Dermis blood vessel endothelial cell (primary cell): ENCODE measurements at regions not wholly inside any gene's neighbourhood (a gene's known extent, or its start where the extent isn't known, plus 50 kb on each side); places are given as distances from the start of the nearest gene placed in this dataset.
"Not testable (repeated sequence)": the region's sequence is repeated elsewhere in the genome, so short reads cannot be mapped to it uniquely, and the experiment has no call there.

Experiments used
- DNase-seq: peaks from one replicate; pipeline ENCODE4 v3.0.0; 2010

- no peak for DNase-seq
Measured at GRCh38 chr13:80744147-80744914, 403.4 kb upstream of the SPRY2 start.

- DNase-seq = peak; percentile 42
Measured at GRCh38 chr13:80742033-80742432, 401.1 kb upstream of the SPRY2 start.

DNA sequence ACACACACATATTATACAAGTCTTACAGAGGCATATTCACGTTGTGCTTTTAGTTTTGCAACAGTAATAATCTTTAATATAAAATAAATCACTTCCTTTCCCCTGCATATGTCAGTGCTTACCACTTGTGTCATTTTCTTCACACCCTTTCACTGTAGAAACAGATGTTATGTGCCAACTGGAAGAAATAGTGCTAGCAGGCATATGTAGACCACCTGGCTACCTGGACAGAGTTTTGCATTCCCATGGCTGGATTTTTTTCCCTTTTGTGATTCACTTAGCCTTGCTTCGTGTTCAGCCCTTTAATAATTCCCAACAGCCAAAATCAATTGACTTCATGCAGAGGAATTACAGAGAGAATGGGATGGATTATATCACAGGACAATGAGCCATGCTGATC lies 399.1 kb upstream of the SPRY2 start:
- DNase-seq = no peak

DNA sequence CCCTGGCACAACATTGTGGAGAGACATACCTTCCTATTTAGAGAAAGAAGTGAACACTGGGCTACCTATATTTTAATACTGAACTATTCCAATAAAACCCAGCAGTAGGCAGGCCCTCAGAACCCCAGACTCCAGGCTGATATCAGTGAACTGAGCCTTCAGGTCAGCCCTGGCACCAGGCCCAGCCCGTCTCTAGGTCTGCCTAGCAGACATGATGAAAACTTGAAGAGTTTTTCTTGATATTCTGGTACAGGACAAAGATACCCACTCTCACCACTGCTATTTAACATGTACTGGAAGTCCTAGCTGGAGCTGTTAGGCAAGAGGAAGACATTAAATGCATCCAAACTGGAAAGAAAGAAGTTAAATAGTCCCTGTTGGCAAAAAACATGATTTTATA lies 396.6 kb upstream of the SPRY2 start:
- no peak for DNase-seq

GRCh38 chr13:80727321-80727975 lies 386.5 kb upstream of the SPRY2 start:
- no peak for DNase-seq

- no peak for DNase-seq
Measured at GRCh38 chr13:80726868-80727267, 385.9 kb upstream of the SPRY2 start.

- DNase-seq = no peak
Measured at GRCh38 chr13:80721689-80722088, 380.8 kb upstream of the SPRY2 start.

DNA sequence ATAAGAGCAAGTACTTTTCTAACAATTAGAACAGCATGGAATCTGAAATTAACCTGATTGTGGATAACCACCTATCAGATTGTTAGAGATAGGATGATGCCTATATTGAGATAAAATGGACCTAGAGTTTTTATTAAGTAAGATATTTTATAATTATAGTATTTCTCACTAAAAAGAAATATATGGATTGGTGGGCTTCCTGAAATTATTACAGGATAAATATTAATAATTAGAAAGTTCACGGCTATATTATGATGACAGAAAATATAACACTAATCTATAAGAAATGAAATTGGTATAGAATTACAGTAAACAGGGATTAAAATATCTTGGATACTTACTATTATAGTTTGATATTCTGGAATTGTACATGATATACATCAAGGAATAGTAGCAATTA lies 378.0 kb upstream of the SPRY2 start:
- DNase-seq = no peak

DNA sequence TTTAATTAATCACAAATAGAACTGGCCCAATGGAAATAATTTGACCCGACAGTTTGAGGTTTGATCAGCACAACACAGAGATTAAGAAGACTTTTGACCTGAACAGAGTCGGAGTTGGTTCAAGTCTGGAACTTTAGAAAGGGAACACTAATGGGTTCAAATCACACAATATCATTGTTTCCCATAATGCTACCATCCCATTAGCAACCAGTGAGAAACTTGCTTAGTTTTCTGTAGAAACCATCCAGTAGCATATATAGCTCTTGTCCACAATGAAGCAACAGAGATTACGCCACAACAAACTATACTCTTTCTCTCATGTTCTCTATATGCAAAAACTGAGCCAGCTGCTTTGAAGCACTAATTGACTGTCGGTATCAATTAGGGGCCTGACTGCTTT lies 376.9 kb upstream of the SPRY2 start:
- no peak for DNase-seq

DNA sequence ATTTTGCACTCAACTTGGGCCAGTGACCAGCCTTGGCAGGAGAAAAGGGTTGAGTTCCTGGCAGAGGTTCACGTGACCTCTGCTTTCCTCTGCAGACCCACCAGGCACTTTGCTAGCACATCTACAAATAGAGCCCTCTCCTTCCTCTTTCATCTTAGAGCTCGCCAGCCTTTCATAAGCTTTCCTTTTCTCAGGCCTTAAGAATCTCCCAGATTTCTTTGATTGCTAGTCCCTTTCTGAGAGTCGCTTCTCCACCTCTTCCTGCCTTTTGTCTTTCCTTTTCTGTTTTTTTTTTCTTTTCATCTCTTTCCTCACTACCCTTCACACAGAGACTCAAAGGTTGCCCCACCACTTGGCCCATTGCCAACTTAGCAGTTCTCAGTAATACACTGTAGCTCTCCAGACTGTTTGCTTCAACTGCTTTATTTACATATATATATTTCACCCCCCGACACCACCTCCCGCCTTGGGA lies 375.7 kb upstream of the SPRY2 start:
- peak; percentile 5 for DNase-seq

- no peak for DNase-seq
Measured at GRCh38 chr13:80712026-80712425, 371.1 kb upstream of the SPRY2 start.

GRCh38 chr13:80708791-80709190 lies 367.9 kb upstream of the SPRY2 start:
- DNase-seq = no peak

- DNase-seq = no peak
Measured at GRCh38 chr13:80707000-80707983, 366.4 kb upstream of the SPRY2 start.

DNA sequence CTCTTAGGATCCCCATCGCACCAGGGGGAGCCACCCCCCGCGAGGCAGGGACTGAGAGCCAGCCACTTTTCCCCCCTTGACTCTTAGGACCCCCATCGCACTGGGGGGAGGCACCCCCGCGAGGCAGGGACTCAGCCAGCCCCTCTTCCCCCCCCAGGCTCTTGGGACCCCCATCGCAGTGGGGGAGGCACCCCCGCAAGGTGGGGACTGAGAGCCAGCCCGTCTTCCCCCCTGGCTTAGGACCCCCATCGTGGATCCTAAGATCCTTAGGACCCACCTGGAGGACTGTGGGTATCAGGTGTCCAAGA lies 365.2 kb upstream of the SPRY2 start:
- no peak for DNase-seq

GRCh38 chr13:80705371-80706163 lies 364.6 kb upstream of the SPRY2 start:
- no peak for DNase-seq

GRCh38 chr13:80704369-80704768 lies 363.4 kb upstream of the SPRY2 start:
- no peak for DNase-seq

DNA sequence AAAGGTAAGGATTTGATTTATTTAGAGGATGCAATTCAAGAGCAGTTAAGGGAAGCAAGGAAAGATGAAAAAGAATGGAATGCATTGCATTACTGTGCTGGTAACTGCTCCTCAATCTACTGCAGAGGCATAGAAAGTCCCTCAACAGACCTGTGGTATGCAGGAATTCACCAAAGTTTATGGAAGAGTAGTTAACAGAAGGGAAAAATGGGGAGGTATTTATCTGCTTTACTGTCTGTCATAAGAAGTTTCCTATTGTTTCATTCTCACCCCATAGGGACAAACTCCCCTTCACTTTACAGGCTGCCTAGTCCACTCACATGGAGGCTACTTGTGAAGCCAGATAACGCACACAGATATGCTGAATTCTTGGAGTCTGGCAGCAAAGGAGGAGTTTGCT lies 354.9 kb upstream of the SPRY2 start:
- DNase-seq = no peak

DNA sequence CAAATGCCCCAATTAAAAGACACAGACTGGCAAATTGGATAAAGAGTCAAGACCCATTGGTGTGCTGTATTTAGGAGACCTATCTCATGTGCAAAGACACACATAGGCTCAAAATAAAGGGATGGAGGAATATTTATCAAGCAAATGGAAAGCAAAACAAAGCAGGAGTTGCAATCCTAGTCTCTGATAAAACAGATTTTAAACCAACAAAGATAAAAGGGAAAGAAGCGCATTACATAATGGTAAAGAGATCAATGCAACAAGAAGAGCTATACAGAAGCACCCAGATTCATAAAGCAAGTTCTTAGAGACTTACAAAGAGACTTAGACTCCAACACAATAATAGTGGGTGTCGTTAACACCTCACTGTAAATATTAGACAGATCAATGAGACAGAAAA lies 350.9 kb upstream of the SPRY2 start:
- DNase-seq = not testable (repeated sequence)

- DNase-seq = no peak
Measured at GRCh38 chr13:80690208-80690607, 349.3 kb upstream of the SPRY2 start.

DNA sequence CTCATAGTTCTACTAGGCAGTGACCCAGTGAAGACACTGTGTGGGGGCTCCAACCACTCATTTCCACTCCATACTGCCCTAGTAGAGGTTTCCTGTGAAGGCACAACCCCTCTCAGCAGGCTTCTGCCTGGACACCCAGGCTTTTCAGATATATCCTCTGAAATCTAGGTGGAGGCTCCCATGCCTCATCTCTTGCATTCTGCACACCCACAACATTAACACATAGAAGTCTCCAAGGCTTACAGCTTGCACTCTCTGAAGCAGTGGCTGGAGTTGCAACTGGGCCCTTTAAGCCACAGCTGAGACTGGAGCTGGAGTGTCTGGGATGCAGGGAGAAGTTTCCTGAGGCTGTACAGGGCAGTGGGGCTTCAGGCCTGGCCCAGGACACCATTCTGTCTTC lies 347.7 kb upstream of the SPRY2 start:
- DNase-seq = no peak

DNA sequence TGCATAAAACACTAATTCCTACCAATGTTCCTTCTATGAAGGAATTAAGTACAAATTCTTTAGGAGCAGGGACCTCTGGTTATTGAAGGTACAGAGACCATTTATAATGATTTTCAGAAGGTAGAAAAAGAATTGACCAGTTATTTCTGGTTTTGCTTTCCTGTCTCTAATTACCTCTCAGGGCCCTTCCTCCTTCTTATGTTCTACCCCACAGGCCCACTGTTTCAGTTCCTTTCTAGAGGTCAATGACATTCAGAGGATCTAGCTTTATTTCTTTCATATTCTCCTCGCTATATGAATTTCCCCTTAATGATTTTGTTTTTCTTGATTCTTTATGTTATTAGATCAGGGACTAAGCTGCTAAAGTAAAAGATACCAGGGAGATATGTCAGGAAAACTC lies 345.0 kb upstream of the SPRY2 start:
- no peak for DNase-seq

- DNase-seq = no peak
Measured at GRCh38 chr13:80684217-80684991, 343.5 kb upstream of the SPRY2 start.
